Right atrium auricular region (tissue), 2 donors: ENCODE measurements at regions not wholly inside any gene's neighbourhood (a gene's known extent, or its start where the extent isn't known, plus 50 kb on each side); places are given as distances from the start of the nearest gene placed in this dataset.
"Not testable (repeated sequence)": the region's sequence is repeated elsewhere in the genome, so short reads cannot be mapped to it uniquely, and the experiment has no call there.

Source experiments
- DNase-seq: peaks from one replicate; pipeline ENCODE4 v3.0.0-alpha.2; 2019; ENCODE audit warnings: low spot score
- H3K27ac ChIP-seq, 2 donors: fragments of 200-600 bp; sonication (generic); 1 replicate in 1 of 2; 2 replicates in 1 of 2; pipeline ENCODE4 v1.5.1; 2016 to 2019
- H3K27me3 ChIP-seq, 2 donors: fragments of 200-600 bp; sonication (generic); one replicate each; pipeline versions ENCODE4 v1.5.1 to v1.6.0; 2017 to 2019
- H3K36me3 ChIP-seq: fragments of 200-600 bp; sonication (generic); one replicate; pipeline ENCODE4 v1.5.1; 2016
- H3K4me1 ChIP-seq, 2 donors: fragments of 200-600 bp; sonication (generic); one replicate each; pipeline versions ENCODE4 v1.5.1 to v1.6.0; 2017 to 2019
- H3K4me3 ChIP-seq, 2 donors: fragments of 200-600 bp; sonication (generic); 1 replicate in 1 of 2; 2 replicates in 1 of 2; pipeline ENCODE4 v1.5.1; 2017 to 2019; ENCODE audit warnings: mild to moderate bottlenecking in 1 of 2, moderate library complexity in 1 of 2
- H3K9me3 ChIP-seq, 2 donors: fragments of 200-600 bp; sonication (generic); one replicate each; pipeline ENCODE4 v1.5.1; 2019
- TF ChIP-seq, protein P1 (sequence below), 2 donors: fragments of 200-600 bp; sonication (generic); IDR thresholded peaks; one replicate each; pipeline ENCODE4 v1.5.1; 2019; ENCODE audit warnings: antibody characterized with exemption in 2 of 2

DNA sequence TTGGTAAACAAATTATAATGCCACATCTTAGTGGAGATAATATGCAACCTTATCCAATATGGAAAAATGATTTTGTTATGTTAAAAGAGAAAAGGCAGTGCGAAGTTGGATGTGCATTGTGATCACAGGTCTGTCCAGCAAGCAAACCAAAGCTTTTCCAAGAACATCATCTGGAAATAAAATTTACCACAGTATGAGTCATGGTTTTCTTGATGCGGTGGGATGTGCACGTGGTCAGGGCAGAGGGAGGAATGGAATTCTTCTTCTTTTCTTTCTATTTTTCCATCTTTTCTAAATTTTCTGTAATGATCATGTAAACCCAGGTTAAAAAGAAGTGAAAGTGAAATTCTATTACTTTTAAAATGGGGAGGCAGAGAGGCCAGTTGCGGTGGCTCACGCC lies 169.8 kb downstream of the C11orf91 start:
- H3K4me3 ChIP-seq, result no peak overlapping the region
- H3K36me3 ChIP-seq, result no peaks in the 10 kb centered on the region
- DNase-seq, result no peak
- H3K27me3 ChIP-seq, result no peaks in the 10 kb centered on the region
- no peak overlapping the region for H3K27ac ChIP-seq
- TF ChIP-seq, protein P1, sequence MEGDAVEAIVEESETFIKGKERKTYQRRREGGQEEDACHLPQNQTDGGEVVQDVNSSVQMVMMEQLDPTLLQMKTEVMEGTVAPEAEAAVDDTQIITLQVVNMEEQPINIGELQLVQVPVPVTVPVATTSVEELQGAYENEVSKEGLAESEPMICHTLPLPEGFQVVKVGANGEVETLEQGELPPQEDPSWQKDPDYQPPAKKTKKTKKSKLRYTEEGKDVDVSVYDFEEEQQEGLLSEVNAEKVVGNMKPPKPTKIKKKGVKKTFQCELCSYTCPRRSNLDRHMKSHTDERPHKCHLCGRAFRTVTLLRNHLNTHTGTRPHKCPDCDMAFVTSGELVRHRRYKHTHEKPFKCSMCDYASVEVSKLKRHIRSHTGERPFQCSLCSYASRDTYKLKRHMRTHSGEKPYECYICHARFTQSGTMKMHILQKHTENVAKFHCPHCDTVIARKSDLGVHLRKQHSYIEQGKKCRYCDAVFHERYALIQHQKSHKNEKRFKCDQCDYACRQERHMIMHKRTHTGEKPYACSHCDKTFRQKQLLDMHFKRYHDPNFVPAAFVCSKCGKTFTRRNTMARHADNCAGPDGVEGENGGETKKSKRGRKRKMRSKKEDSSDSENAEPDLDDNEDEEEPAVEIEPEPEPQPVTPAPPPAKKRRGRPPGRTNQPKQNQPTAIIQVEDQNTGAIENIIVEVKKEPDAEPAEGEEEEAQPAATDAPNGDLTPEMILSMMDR (IDR thresholded peaks at IDR 0.05), result no peak
- peaks cover 0 to 24% of the 10 kb centered on the region in 2 donors for H3K9me3 ChIP-seq
- no peaks in the 10 kb centered on the region for H3K4me1 ChIP-seq

DNA sequence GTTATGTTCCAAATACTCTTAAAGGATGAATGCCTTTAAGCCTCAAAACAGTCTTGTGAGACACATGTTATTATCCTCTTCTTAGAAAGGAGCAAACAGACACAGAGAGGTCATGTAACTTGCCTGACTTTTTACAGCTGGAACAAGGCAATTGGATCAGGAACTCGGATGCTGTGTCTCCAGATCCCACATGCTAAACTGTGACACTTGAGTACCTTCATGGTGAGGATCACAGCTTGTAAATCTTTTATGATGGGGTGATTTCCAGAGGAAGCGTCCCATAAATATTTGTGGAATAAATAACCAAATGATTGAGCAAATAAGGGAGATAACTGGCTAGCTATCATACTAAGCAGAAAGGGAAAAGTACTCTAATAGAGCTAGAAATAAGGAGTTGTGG lies 171.2 kb downstream of the C11orf91 start:
- Histone ChIP-seq H3K9me3 (peaks cover 0 to 17% of the 10 kb centered on the region in 2 donors), H3K27me3 (no peaks in the 10 kb centered on the region), H3K4me3 (no peak overlapping the region), H3K36me3 (no peaks in the 10 kb centered on the region), H3K27ac (no peak overlapping the region), H3K4me1 (no peaks in the 10 kb centered on the region)
- no peak for DNase-seq
- TF ChIP-seq, protein P1 (IDR thresholded peaks at IDR 0.05), result no peak

DNA sequence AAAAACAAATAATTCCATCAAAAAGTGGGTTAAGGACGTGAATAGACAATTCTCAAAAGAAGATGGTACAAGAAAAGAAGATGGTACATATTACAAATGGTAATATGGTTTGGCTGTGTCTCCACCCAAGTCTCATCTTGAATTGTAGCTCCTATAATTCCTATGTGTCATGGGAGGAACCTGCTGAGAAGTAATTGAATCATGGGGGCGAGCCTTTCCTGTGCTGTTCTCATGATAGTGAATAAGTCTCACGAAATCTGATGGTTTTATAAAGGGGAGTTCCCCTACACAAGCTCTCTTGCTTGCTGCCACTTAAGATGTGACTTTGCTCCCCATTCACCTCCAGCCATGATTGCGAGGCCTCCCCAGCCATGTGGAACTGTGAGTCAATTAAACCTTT lies 172.9 kb downstream of the C11orf91 start:
- H3K36me3 ChIP-seq, H3K4me3 ChIP-seq, DNase-seq: not testable (repeated sequence)

DNA sequence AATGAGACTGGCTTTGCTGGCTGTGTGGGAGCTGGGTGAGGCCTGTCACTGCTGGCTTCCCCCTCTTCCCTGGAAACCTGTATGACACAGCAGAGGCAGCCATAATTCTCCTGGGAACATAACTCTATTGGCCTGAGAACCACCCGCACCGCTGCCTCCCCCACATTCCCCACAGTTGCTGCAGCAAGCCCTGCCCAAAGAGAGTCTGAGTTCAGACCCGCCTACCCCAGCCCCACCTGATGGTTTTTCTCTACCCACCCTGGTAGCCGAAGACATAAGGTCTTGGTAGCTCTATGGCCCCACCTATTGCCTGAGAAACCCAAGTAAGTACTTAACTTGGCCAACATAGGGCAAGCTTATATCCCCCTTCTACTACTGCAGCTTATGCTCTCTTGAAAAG lies 174.8 kb downstream of the C11orf91 start:
- TF ChIP-seq, protein P1 (IDR thresholded peaks at IDR 0.05), result no peak
- Histone ChIP-seq H3K9me3 (peaks cover 0 to 17% of the 10 kb centered on the region in 2 donors), H3K36me3 (no peaks in the 10 kb centered on the region), H3K27ac (no peak overlapping the region), H3K27me3 (no peaks in the 10 kb centered on the region), H3K4me3 (no peak overlapping the region), H3K4me1 (no peaks in the 10 kb centered on the region)
- no peak for DNase-seq

More for the DNA sequence above, 172.9 kb downstream of the C11orf91 start:
- H3K27ac ChIP-seq, H3K27me3 ChIP-seq, H3K4me1 ChIP-seq: not testable (repeated sequence)
- peaks cover 0 to 17% of the 10 kb centered on the region in 2 donors for H3K9me3 ChIP-seq

DNA sequence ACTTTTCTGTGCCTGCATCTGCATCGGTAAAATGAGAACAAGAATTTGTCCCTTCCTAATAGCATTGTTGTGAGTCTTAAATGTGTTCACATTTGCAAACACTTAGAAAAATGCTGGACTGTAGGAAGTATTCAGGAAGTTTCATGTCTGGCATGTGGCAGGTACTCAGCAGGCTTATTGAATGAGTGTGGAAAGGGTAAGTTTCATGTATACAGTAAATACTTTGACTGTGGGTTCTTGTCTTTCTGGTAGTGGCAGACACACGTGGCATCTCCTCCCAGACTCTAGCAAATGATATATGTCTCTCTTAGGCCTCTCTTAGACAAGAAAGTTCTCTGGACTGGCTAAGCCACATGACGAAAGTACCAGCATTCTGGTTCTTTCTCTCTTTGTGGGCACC lies 179.2 kb downstream of the C11orf91 start:
- H3K4me1 ChIP-seq, result no peaks in the 10 kb centered on the region
- H3K27ac ChIP-seq, result no peak overlapping the region
- no peaks in the 10 kb centered on the region for H3K27me3 ChIP-seq
- peaks cover 0 to 4% of the 10 kb centered on the region in 2 donors for H3K9me3 ChIP-seq
- no peaks in the 10 kb centered on the region for H3K36me3 ChIP-seq
- DNase-seq, result no peak
- no peak overlapping the region for H3K4me3 ChIP-seq
- TF ChIP-seq, protein P1 (IDR thresholded peaks at IDR 0.05), result no peak

DNA sequence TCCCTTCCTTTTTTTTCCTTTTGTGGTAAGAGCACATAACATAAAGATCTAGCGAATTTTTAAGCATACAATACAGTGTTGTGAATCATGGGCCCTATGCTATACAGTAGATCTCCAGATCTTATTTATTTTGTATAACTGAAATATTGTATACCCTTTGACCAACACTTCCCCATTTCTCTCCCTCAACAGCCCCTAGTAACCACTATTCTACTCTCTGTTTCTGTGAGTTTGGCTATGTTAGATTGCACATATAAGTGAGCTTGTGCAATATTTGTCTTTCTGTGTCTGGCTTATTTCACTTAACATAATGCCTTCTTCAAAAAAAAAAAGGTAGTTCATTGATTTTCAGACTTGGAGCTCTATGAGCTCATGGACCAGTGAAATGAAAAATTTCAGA lies 180.5 kb downstream of the C11orf91 start:
- Histone ChIP-seq H3K27ac (no peak overlapping the region), H3K27me3 (no peaks in the 10 kb centered on the region), H3K36me3 (no peaks in the 10 kb centered on the region), H3K4me1 (no peaks in the 10 kb centered on the region), H3K4me3 (no peak overlapping the region), H3K9me3 (no peaks in the 10 kb centered on the region)
- no peak for DNase-seq
- TF ChIP-seq, protein P1 (IDR thresholded peaks at IDR 0.05), result no peak
